Transverse colon (tissue), 3 donors: ENCODE measurements at regions not wholly inside any gene's neighbourhood (a gene's known extent, or its start where the extent isn't known, plus 50 kb on each side); places are given as distances from the start of the nearest gene placed in this dataset.

Source experiments
- EP300 ChIP-seq: sonication (generic); formaldehyde crosslinking; IDR thresholded peaks from one replicate; pipeline ENCODE4 v1.6.1; 2017; ENCODE audit warnings: antibody characterized with exemption, low read depth
- TF ChIP-seq, protein P1 (sequence below), 5 experiments: fragments of 200-600 bp in 3 of 5; fragments of 450-650 bp in 2 of 5; sonication (generic) in 3 of 5; IDR thresholded peaks; 1 replicate in 2 of 5; 2 replicates in 3 of 5; pipeline ENCODE4 v1.5.1; 2016 to 2017; ENCODE audit warnings: antibody characterized with exemption in 5 of 5, inconsistent platforms in 3 of 5, mild to moderate bottlenecking in 2 of 5, moderate library complexity in 1 of 5

DNA sequence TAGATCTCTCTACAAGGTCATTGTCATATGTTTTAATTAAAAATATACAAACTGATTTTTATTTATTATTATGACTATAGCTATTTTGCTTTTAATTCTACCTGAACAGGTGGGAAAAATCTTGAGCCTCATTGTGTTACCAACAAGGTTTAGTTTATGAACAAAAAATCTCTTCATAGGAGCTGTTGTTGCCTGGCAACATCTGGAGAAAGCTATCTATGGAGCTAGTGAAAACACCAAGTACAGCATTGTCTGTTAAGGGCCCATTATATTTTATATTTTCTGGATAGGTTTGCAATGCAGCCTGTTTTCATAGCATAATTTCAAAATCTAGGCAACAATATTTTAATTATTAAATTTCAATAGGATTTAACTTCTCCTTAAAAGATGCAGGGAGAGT lies 383.0 kb upstream of the TMEFF2 start:
- no peak for TF ChIP-seq EP300
- TF ChIP-seq, protein P1, sequence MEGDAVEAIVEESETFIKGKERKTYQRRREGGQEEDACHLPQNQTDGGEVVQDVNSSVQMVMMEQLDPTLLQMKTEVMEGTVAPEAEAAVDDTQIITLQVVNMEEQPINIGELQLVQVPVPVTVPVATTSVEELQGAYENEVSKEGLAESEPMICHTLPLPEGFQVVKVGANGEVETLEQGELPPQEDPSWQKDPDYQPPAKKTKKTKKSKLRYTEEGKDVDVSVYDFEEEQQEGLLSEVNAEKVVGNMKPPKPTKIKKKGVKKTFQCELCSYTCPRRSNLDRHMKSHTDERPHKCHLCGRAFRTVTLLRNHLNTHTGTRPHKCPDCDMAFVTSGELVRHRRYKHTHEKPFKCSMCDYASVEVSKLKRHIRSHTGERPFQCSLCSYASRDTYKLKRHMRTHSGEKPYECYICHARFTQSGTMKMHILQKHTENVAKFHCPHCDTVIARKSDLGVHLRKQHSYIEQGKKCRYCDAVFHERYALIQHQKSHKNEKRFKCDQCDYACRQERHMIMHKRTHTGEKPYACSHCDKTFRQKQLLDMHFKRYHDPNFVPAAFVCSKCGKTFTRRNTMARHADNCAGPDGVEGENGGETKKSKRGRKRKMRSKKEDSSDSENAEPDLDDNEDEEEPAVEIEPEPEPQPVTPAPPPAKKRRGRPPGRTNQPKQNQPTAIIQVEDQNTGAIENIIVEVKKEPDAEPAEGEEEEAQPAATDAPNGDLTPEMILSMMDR (IDR thresholded peaks at IDR 0.05): no peak
